OCI-LY3 (cell line): ENCODE measurements at regions not wholly inside any gene's neighbourhood (a gene's known extent, or its start where the extent isn't known, plus 50 kb on each side); places are given as distances from the start of the nearest gene placed in this dataset.
A peak's percentile ranks its signal among the peaks of the same experiment; 100 is the strongest.

Source experiments
- H2AFZ ChIP-seq: fragments of 200-600, 300-600 bp; shearing (Covaris generic); 2 replicates; pipeline ENCODE4 v1.6.0; 2014; ENCODE audit warnings: antibody characterized with exemption, low read depth, low read length
- H3K27ac ChIP-seq: fragments of 200-600, 300-600 bp; sonication (generic); 2 replicates; pipeline ENCODE4 v1.5.1; 2014; ENCODE audit warnings: mild to moderate bottlenecking, low read length, moderate library complexity, mixed read lengths
- H3K27me3 ChIP-seq: fragments of 200-600, 300-600 bp; sonication (generic); 2 replicates; pipeline ENCODE4 v1.6.1; 2014; ENCODE audit warnings: low read depth, low read length, mixed read lengths
- H3K36me3 ChIP-seq: fragments of 200-600, 300-600 bp; sonication (generic); replicated peaks from 2 replicates; pipeline ENCODE3; 2014; ENCODE audit warnings: low read depth, low read length, mixed read lengths
- H3K4me1 ChIP-seq: fragments of 300-600, 200-600 bp; sonication (generic); 2 replicates; pipeline ENCODE4 v1.6.1; 2014; ENCODE audit warnings: low read length, mixed read lengths
- H3K4me2 ChIP-seq: fragments of 200-600, 300-600 bp; sonication (generic); 2 replicates; pipeline ENCODE4 v1.6.1; 2014; ENCODE audit warnings: low read length, mixed read lengths
- H3K4me3 ChIP-seq: fragments of 300-600, 200-600 bp; sonication (generic); 2 replicates; pipeline ENCODE4 v1.5.1; 2014; ENCODE audit warnings: antibody characterized with exemption, mild to moderate bottlenecking, low read length, moderate library complexity
- H3K79me2 ChIP-seq: fragments of 300-600, 200-600 bp; shearing (Covaris generic); 2 replicates; pipeline ENCODE4 v1.6.1; 2014; ENCODE audit warnings: mild to moderate bottlenecking, low read length, mixed read lengths
- H3K9ac ChIP-seq: fragments of 300-600, 200-600 bp; shearing (Covaris generic); 2 replicates; pipeline ENCODE4 v1.6.0; 2014; ENCODE audit warnings: mild to moderate bottlenecking, low read length, moderate library complexity
- H3K9me3 ChIP-seq: fragments of 200-600, 300-600 bp; shearing (Covaris generic); 2 replicates; pipeline ENCODE4 v1.6.1; 2014; ENCODE audit warnings: low read length, mixed read lengths; ENCODE audit not compliant: insufficient read depth
- H4K20me1 ChIP-seq: fragments of 200-600, 300-600 bp; sonication (generic); 2 replicates; pipeline ENCODE4 v1.6.1; 2016; ENCODE audit warnings: low read length, mixed read lengths; ENCODE audit not compliant: insufficient read depth
- EZH2phosphoT487 ChIP-seq: fragments of 200-600 bp; shearing (Covaris generic); IDR thresholded peaks from 2 replicates; pipeline ENCODE4 v1.6.1; 2018; ENCODE audit warnings: antibody characterized with exemption, mixed run types, low read depth
- TF ChIP-seq, protein P1 (sequence below): fragments of 200-600, 300-600 bp; sonication (generic); IDR thresholded peaks from 2 replicates; pipeline ENCODE4 v1.5.1; 2014; ENCODE audit warnings: antibody characterized with exemption, low read length, low read depth

DNA sequence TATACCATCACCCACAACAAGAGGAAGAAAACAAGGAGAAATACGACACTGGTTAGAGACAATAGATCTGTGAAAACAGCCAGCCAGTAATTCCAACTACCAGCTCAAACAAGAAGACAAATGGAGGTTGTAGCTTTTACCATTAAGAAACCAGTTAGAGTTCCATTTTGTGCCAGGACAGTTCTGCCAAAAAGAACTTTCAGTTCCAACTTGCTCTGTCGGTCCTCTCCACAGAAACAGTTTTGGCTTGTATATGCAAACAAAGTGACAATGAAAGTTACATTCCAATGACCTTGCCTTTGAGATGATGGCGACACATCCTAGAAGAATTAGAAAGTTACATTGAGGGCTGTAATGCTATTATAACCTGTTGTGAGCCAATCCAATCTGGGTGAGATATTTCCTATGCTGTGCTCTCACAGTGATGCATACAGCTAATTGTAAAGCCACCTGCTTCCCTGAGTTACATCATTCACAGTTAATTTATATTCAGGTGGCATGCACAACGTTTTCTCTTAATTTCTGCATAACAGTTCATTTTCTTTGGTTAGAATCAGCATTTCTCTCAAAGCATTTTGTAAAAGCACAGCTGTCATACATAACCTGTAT lies 1378.4 kb upstream of the PIK3C3 start:
- H3K4me3 ChIP-seq: no peak overlapping the region
- peak overlapping the region; percentile 66 for H2AFZ ChIP-seq
- H4K20me1 ChIP-seq: no peaks in the 10 kb centered on the region
- H3K36me3 ChIP-seq: no peaks in the 10 kb centered on the region
- no peaks in the 10 kb centered on the region for H3K79me2 ChIP-seq
- no peak overlapping the region for H3K27ac ChIP-seq
- peak overlapping the region; percentile 38 for H3K4me2 ChIP-seq
- TF ChIP-seq, protein P1, sequence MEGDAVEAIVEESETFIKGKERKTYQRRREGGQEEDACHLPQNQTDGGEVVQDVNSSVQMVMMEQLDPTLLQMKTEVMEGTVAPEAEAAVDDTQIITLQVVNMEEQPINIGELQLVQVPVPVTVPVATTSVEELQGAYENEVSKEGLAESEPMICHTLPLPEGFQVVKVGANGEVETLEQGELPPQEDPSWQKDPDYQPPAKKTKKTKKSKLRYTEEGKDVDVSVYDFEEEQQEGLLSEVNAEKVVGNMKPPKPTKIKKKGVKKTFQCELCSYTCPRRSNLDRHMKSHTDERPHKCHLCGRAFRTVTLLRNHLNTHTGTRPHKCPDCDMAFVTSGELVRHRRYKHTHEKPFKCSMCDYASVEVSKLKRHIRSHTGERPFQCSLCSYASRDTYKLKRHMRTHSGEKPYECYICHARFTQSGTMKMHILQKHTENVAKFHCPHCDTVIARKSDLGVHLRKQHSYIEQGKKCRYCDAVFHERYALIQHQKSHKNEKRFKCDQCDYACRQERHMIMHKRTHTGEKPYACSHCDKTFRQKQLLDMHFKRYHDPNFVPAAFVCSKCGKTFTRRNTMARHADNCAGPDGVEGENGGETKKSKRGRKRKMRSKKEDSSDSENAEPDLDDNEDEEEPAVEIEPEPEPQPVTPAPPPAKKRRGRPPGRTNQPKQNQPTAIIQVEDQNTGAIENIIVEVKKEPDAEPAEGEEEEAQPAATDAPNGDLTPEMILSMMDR: no peak
- no peak for TF ChIP-seq EZH2phosphoT487
- no peaks in the 10 kb centered on the region for H3K9me3 ChIP-seq
- H3K27me3 ChIP-seq: no peaks in the 10 kb centered on the region
- H3K4me1 ChIP-seq: peaks cover 22% of the 10 kb centered on the region
- no peak overlapping the region for H3K9ac ChIP-seq

DNA sequence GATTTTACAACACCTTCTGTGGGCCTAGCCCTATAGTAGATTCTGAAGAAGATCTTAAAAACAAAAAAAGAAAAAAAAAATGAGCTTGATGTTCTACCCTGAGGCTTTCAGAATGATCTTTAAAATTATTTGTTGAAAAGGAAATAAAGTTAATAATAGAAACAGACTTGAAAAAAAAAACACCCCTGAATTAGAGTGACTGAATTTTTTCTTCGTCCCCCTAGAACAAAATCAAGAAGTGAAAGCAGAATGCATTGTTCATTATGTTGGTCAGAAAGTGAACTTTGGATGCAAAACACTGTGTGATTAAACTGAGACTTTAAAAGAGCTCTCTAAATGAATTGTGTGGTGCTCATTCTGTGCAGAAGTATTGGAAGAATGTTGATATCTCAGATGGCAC lies 1384.4 kb upstream of the PIK3C3 start:
- H2AFZ ChIP-seq: no peak overlapping the region
- H3K79me2 ChIP-seq: no peaks in the 10 kb centered on the region
- TF ChIP-seq, protein P1: no peak
- TF ChIP-seq EZH2phosphoT487: no peak
- H3K4me2 ChIP-seq: peak overlapping the region; percentile 29
- H3K9ac ChIP-seq: no peak overlapping the region
- H3K36me3 ChIP-seq: no peaks in the 10 kb centered on the region
- peaks cover 20% of the 10 kb centered on the region for H3K4me1 ChIP-seq
- no peaks in the 10 kb centered on the region for H3K27me3 ChIP-seq
- no peak overlapping the region for H3K4me3 ChIP-seq
- H4K20me1 ChIP-seq: no peaks in the 10 kb centered on the region
- H3K27ac ChIP-seq: no peak overlapping the region
- no peaks in the 10 kb centered on the region for H3K9me3 ChIP-seq

DNA sequence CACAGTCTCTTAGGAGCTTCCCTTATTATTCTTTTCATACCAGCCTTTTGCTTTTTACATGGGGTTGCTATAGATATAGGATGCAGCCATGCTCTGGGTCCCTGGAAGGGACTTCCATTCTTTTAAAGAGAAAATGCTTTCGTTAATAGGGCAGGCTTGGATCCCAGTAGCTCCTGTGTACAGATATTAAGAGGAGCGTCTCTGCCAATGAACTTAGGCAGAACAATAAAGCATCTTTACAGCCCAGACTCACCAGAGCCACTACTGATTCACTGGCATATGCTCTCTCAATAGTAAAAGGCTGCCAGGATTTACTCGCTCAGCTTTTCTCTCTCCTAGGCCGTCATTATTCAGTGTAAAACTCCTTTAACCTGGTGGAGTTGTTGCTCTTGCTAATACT lies 1385.4 kb upstream of the PIK3C3 start:
- H4K20me1 ChIP-seq: no peaks in the 10 kb centered on the region
- no peak overlapping the region for H3K4me3 ChIP-seq
- no peaks in the 10 kb centered on the region for H3K27me3 ChIP-seq
- no peak overlapping the region for H3K27ac ChIP-seq
- no peak for TF ChIP-seq EZH2phosphoT487
- TF ChIP-seq, protein P1: no peak
- H3K4me2 ChIP-seq: no peak overlapping the region
- H3K9ac ChIP-seq: no peak overlapping the region
- H3K79me2 ChIP-seq: no peaks in the 10 kb centered on the region
- no peak overlapping the region for H2AFZ ChIP-seq
- H3K36me3 ChIP-seq: no peaks in the 10 kb centered on the region
- H3K9me3 ChIP-seq: no peaks in the 10 kb centered on the region
- H3K4me1 ChIP-seq: peaks cover 15% of the 10 kb centered on the region

DNA sequence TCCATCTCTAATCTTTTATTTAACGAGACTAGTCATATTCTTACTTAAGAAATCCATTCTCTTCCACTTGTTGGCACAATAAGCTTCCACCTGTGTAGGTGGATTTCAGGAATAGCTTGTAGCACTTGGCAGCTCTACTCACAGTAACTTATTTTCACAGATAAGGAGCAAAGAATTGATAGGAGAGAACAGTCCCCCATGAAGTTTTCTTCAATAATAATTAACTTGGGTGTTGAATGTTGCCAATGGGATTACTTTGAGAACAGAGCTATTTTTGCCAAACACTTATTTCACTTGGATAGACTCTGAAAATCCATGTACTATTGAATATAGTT lies 1388.6 kb upstream of the PIK3C3 start:
- TF ChIP-seq EZH2phosphoT487: no peak
- TF ChIP-seq, protein P1: no peak
- Histone ChIP-seq H3K9ac (no peak overlapping the region), H3K4me1 (peaks cover 14% of the 10 kb centered on the region)

More for the DNA sequence above, 1388.6 kb upstream of the PIK3C3 start:
- H3K4me2 ChIP-seq: no peak overlapping the region
- no peak overlapping the region for H2AFZ ChIP-seq
- H3K27me3 ChIP-seq: no peaks in the 10 kb centered on the region
- H3K27ac ChIP-seq: no peak overlapping the region
- H3K36me3 ChIP-seq: no peaks in the 10 kb centered on the region
- no peak overlapping the region for H3K4me3 ChIP-seq
- H3K79me2 ChIP-seq: no peaks in the 10 kb centered on the region
- no peaks in the 10 kb centered on the region for H4K20me1 ChIP-seq
- no peaks in the 10 kb centered on the region for H3K9me3 ChIP-seq
